Lower leg skin (tissue), 4 donors: ENCODE measurements at regions not wholly inside any gene's neighbourhood (a gene's known extent, or its start where the extent isn't known, plus 50 kb on each side); places are given as distances from the start of the nearest gene placed in this dataset.

Experiments
- DNase-seq, 2 donors: peaks; one replicate each; pipeline ENCODE4 v3.0.0-alpha.2; 2019; ENCODE audit warnings: low spot score in 2 of 2
- H3K4me3 ChIP-seq: fragments of 200-600 bp; sonication (generic); 2 replicates; pipeline ENCODE4 v1.5.1; 2017; ENCODE audit warnings: mild to moderate bottlenecking, low read depth; ENCODE audit not compliant: poor library complexity, severe bottlenecking
- POLR2A ChIP-seq, 2 donors: fragments of 450-650 bp; IDR thresholded peaks; one replicate each; pipeline ENCODE4 v1.6.1; 2016 to 2017; ENCODE audit warnings: antibody characterized with exemption in 2 of 2, mild to moderate bottlenecking in 1 of 2, moderate library complexity in 1 of 2
- WGBS, 2 donors: methylation state at CpG; one replicate each; pipeline ENCODE4 v1.1.5; 2018; 5-methylcytosine and 5-hydroxymethylcytosine counted together
- intact Hi-C: fragments of 100-400 bp; cut with DNase I; formaldehyde crosslinking; loops from one replicate; pipeline ENCODE4 v1.15.0; 2023; ENCODE audit warnings: low total_unique reads
- TF ChIP-seq, protein P1 (sequence below), 3 donors: fragments of 450-650 bp; IDR thresholded peaks; one replicate each; pipeline ENCODE4 v1.5.1; 2016; ENCODE audit warnings: antibody characterized with exemption in 3 of 3, mild to moderate bottlenecking in 3 of 3, moderate library complexity in 2 of 3

DNA sequence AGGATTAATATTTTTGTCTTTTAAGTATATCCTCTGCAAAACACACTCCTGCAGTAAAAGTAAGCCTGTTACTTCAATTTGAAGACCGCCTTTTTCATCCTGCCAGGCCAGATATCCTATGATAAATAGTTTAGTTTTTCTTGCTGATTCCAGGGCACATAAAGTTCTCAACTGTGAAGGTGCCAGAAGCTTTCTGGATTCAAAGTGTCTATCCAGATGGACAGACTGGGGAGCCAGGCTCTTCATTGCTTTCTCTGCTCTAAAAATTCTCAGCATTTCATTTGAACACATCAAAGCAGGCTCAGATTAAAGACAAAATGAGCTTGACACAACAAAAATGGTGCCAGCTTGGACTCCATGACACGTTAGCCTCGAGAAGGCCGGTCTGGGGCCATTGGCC lies 53.6 kb upstream of the UBL3 start:
- WGBS, 2 donors = 57 to 70% methylated on average over 4 of the region's 4 CpGs
- intact Hi-C loops = no loop called here
- no peak overlapping the region for H3K4me3 ChIP-seq
- no peak for TF ChIP-seq POLR2A (IDR thresholded peaks at IDR 0.05)
- TF ChIP-seq, protein P1, sequence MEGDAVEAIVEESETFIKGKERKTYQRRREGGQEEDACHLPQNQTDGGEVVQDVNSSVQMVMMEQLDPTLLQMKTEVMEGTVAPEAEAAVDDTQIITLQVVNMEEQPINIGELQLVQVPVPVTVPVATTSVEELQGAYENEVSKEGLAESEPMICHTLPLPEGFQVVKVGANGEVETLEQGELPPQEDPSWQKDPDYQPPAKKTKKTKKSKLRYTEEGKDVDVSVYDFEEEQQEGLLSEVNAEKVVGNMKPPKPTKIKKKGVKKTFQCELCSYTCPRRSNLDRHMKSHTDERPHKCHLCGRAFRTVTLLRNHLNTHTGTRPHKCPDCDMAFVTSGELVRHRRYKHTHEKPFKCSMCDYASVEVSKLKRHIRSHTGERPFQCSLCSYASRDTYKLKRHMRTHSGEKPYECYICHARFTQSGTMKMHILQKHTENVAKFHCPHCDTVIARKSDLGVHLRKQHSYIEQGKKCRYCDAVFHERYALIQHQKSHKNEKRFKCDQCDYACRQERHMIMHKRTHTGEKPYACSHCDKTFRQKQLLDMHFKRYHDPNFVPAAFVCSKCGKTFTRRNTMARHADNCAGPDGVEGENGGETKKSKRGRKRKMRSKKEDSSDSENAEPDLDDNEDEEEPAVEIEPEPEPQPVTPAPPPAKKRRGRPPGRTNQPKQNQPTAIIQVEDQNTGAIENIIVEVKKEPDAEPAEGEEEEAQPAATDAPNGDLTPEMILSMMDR (IDR thresholded peaks at IDR 0.05) = no peak
- DNase-seq = no peak

DNA sequence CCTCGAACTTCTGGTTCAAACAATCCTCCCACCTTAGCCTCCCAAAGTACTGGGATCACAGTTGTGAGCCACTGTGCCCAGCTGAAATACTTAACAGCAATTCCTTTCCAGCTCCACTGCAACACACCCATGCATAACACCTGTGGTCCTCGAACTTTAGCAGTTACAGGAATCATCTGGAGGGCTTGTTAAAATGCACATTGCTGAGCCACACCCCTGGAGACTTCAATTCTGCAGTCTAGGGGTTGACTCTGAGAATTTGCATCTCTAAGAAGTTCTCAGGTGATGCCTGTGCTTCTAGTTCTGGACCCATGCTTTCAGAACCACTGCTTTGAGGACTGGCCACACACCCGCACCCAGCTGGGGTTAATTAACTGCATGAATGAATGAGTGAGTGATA lies 53.1 kb upstream of the UBL3 start:
- 66 to 75% methylated on average over 3 of the region's 3 CpGs for WGBS, 2 donors
- DNase-seq = peak in 1 of 2 donors; percentile 20
- intact Hi-C loops = no loop called here
- H3K4me3 ChIP-seq = no peak overlapping the region
- TF ChIP-seq POLR2A (IDR thresholded peaks at IDR 0.05) = no peak
- TF ChIP-seq, protein P1 (IDR thresholded peaks at IDR 0.05) = no peak

DNA sequence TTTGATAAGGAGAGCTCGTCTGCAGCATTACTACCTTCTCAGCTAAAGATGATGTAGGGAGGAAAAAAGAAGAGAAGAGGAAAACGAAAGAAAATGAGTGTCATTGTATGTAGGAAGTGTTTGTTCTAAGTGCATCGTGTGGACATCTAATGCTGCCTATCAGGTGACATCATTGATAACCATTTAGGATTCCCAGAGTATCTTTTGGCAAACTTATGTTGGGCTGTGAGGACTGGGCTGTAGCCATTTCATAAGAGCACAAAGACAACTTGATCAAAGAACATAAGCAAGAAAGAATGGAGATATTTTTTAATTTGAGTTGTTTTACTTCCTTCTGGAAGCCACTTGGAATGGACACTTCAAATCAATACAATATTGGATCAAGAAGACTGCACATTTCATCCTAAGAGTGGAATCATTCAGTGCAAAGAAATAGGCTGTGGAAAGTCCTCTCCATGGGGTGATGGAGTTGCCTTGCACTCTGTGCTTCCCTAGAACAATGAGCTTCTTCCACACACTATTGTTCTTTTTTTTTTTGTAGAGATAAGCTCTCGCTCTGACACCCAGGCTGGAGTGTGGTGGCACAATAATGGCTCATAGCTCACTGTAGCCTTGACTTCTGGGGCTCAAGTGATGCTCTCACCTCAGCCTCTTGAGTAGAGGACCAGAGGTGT lies 52.4 kb upstream of the UBL3 start:
- 46% methylated on average over 4 of the region's 4 CpGs for WGBS, 2 donors
- H3K4me3 ChIP-seq = no peak overlapping the region
- no peak for DNase-seq

DNA sequence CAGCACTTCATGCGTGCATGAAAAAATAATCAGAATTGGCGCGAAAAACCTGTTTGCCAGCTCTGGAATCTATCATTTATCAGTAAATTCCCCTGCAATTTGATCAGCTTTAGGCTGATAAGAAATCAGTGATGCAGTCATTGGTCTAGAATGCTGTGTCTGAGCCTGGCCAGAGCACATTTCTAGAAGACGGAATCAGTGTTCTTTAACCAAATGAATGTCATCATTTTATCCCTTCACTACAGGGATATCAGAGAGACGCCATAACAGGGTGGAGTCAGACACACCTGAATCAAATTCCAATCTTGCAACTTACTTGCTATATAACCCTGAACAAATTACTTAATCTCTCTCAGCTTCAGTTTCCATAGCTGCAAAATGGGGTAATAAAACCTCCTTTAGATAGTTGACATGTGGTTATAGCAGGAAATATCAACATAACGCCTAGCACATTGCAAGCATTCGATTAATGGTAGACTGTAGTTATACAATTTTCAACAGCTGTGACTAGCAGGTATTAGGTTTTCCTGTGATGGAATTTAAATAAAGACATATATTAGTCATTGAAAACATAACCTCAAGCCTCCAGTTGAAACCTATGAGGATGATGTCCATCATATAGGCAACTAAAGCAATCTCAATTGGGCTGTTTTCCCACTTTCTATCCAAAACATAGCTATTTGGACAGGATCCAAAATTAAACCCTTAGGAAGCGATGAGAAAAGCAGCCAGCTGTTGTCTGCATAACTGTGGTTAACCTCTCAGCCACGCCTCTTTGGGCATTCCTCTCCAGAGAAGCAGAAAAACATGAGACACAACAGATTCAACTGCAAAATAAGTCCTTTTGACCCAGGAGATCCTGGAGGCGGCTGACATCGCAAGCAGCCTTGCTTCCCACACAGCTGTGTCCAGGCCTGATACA lies 51.6 kb upstream of the UBL3 start:
- TF ChIP-seq POLR2A (IDR thresholded peaks at IDR 0.05) = no peak
- TF ChIP-seq, protein P1 (IDR thresholded peaks at IDR 0.05) = no peak
- no peak overlapping the region for H3K4me3 ChIP-seq
- WGBS, 2 donors = 41 to 45% methylated on average over 11 of the region's 11 CpGs
- peak in 1 of 2 donors; percentile 84 for DNase-seq
- intact Hi-C loops = no loop called here

More for the DNA sequence above, 52.4 kb upstream of the UBL3 start:
- TF ChIP-seq POLR2A (IDR thresholded peaks at IDR 0.05) = no peak
- TF ChIP-seq, protein P1 (IDR thresholded peaks at IDR 0.05) = no peak
- intact Hi-C loops = no loop called here
